ENCODE measurements at regions not wholly inside any gene's neighbourhood (a gene's known extent, or its start where the extent isn't known, plus 50 kb on each side); places are given as distances from the start of the nearest gene placed in this dataset.

DNA sequence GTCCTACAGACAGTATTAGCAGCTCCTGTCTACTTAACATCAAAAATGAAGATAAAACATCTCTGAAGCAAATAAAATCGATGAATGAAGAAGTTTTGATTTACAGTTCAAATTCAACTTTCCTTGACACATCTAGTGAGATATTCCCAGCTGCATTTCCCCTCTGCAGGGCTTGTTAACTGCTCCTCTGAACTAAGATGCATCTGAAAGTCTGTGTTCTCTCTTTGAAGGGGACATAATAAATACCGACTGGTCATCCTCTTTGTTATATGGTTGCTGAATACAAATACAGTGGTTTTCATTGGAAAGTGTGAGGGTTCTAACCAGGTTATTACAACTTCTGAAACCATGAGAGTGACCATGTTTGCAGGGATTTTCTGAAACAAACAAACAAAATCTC lies 266.4 kb upstream of the SLC16A7 start:
- TF ChIP-seq, protein P1, sequence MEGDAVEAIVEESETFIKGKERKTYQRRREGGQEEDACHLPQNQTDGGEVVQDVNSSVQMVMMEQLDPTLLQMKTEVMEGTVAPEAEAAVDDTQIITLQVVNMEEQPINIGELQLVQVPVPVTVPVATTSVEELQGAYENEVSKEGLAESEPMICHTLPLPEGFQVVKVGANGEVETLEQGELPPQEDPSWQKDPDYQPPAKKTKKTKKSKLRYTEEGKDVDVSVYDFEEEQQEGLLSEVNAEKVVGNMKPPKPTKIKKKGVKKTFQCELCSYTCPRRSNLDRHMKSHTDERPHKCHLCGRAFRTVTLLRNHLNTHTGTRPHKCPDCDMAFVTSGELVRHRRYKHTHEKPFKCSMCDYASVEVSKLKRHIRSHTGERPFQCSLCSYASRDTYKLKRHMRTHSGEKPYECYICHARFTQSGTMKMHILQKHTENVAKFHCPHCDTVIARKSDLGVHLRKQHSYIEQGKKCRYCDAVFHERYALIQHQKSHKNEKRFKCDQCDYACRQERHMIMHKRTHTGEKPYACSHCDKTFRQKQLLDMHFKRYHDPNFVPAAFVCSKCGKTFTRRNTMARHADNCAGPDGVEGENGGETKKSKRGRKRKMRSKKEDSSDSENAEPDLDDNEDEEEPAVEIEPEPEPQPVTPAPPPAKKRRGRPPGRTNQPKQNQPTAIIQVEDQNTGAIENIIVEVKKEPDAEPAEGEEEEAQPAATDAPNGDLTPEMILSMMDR (conservative IDR thresholded peaks at IDR 0.05; ENCODE audit: low read length), result no peak
- TF ChIP-seq EZH2phosphoT487 (IDR thresholded peaks at IDR 0.05; ENCODE audit: borderline replicate concordance), result no peak
